GM18505 (cell line): ENCODE measurements at regions not wholly inside any gene's neighbourhood (a gene's known extent, or its start where the extent isn't known, plus 50 kb on each side); places are given as distances from the start of the nearest gene placed in this dataset.

ENCODE experiments used
- ATAC-seq: cut with Tn5 transposase; IDR thresholded peaks from one replicate; pipeline ENCODE4 v1.9.1; 2021; ENCODE audit not compliant: unreplicated experiment
- POLR2A ChIP-seq: IDR thresholded peaks from 4 replicates; pipeline ENCODE4 v1.6.1; 2011; ENCODE audit warnings: borderline replicate concordance; ENCODE audit not compliant: insufficient read depth, insufficient read length; ENCODE audit errors: extremely low read depth

- TF ChIP-seq POLR2A: no peak
- ATAC-seq: no peak
These were observed 206.1 kb upstream of the LRIG1 start for GRCh38 chr3:66706890-66707289.

GRCh38 chr3:66709532-66709931, 208.7 kb upstream of the LRIG1 start:
- no peak for TF ChIP-seq POLR2A
- ATAC-seq: no peak

- ATAC-seq: no peak
- no peak for TF ChIP-seq POLR2A
These were observed 211.4 kb upstream of the LRIG1 start for GRCh38 chr3:66712210-66712609.

GRCh38 chr3:66713921-66714320, 213.1 kb upstream of the LRIG1 start:
- no peak for ATAC-seq
- no peak for TF ChIP-seq POLR2A

- ATAC-seq: no peak
- no peak for TF ChIP-seq POLR2A
These were observed 215.0 kb upstream of the LRIG1 start for GRCh38 chr3:66715806-66716205.

- no peak for ATAC-seq
- no peak for TF ChIP-seq POLR2A
These were observed 217.0 kb upstream of the LRIG1 start for GRCh38 chr3:66717806-66718205.

GRCh38 chr3:66719796-66720356, 219.1 kb upstream of the LRIG1 start:
- TF ChIP-seq POLR2A: no peak
- ATAC-seq: no peak

- no peak for TF ChIP-seq POLR2A
- ATAC-seq: no peak
These were observed 219.7 kb upstream of the LRIG1 start for GRCh38 chr3:66720508-66720907.

- ATAC-seq: no peak
These were observed 221.9 kb upstream of the LRIG1 start for GRCh38 chr3:66722675-66723074.

GRCh38 chr3:66723231-66723630, 222.4 kb upstream of the LRIG1 start:
- no peak for ATAC-seq
- no peak for TF ChIP-seq POLR2A

More at GRCh38 chr3:66722675-66723074, 221.9 kb upstream of the LRIG1 start:
- TF ChIP-seq POLR2A: no peak

GRCh38 chr3:66729687-66730393, 229.0 kb upstream of the LRIG1 start:
- no peak for ATAC-seq
- TF ChIP-seq POLR2A: no peak

GRCh38 chr3:66738625-66739365, 238.0 kb upstream of the LRIG1 start:
- no peak for ATAC-seq
- no peak for TF ChIP-seq POLR2A

GRCh38 chr3:66740260-66740659, 239.4 kb upstream of the LRIG1 start:
- no peak for TF ChIP-seq POLR2A
- no peak for ATAC-seq

- TF ChIP-seq POLR2A: no peak
- ATAC-seq: no peak
These were observed 243.7 kb upstream of the LRIG1 start for GRCh38 chr3:66744521-66744920.

GRCh38 chr3:66744986-66745385, 244.2 kb upstream of the LRIG1 start:
- TF ChIP-seq POLR2A: no peak
- ATAC-seq: no peak

- no peak for TF ChIP-seq POLR2A
- ATAC-seq: no peak
These were observed 246.4 kb upstream of the LRIG1 start for GRCh38 chr3:66747261-66747660.
